HL-60 (cell line): ENCODE measurements at regions not wholly inside any gene's neighbourhood (a gene's known extent, or its start where the extent isn't known, plus 50 kb on each side); places are given as distances from the start of the nearest gene placed in this dataset.

Experiments used
- CTCF ChIP-seq: IDR thresholded peaks from one replicate; pipeline ENCODE4 v1.5.1; 2011; ENCODE audit warnings: low read length, control low read depth, inconsistent platforms; ENCODE audit not compliant: insufficient read depth
- GABPA ChIP-seq: IDR thresholded peaks from 2 replicates; pipeline ENCODE4 v1.6.1; 2012; ENCODE audit warnings: low read depth

- TF ChIP-seq CTCF (no peak), GABPA (no peak)
Measured at GRCh38 chr9:80491086-80491696, 919.4 kb downstream of the TLE4 start.
